IMR-90 (cell line): ENCODE measurements at regions not wholly inside any gene's neighbourhood (a gene's known extent, or its start where the extent isn't known, plus 50 kb on each side); places are given as distances from the start of the nearest gene placed in this dataset.

ENCODE experiments used
- ATAC-seq: fragments of 200-7000 bp; cut with Tn5 transposase; 2 replicates; pipeline ENCODE4 v1.9.1; 2020; ENCODE audit warnings: low read depth, mild to moderate bottlenecking, moderate library complexity
- BruUV-seq: library from RNA; stranded (reverse); fragments of 400-500 nt; replicated peaks from 2 replicates; lab custom pipeline; 2021; lab: Mats Ljungman, UMichigan
- CTCF ChIA-PET: fragments of 300-600 bp; formaldehyde crosslinking; extraction: SDS; loops from one replicate; lab custom pipeline; 2021; ENCODE audit warnings: antibody characterized with exemption; lab: Yijun Ruan, JAX
- POLR2A ChIA-PET: fragments of 300-600 bp; sonication (Branson Sonifier 250); formaldehyde crosslinking; loops from one replicate; lab custom pipeline; 2022; ENCODE audit warnings: antibody characterized with exemption; ENCODE audit not compliant: unreplicated experiment; lab: Charles Lee
- DNase-seq: peaks from one replicate; pipeline ENCODE4 v3.0.0; 2013
- H2AFZ ChIP-seq: replicated peaks from 2 replicates; pipeline ENCODE3; 2013; ENCODE audit warnings: low read length, mild to moderate bottlenecking; ENCODE audit not compliant: poor library complexity
- H2AK5ac ChIP-seq: 2 replicates; pipeline ENCODE4 v1.6.1; 2013; ENCODE audit warnings: low read depth, low read length, inconsistent platforms
- H2AK9ac ChIP-seq: replicated peaks from 2 replicates; pipeline ENCODE3; 2013; ENCODE audit warnings: mild to moderate bottlenecking, low read depth, low read length, moderate library complexity; ENCODE audit not compliant: poor library complexity
- H2BK120ac ChIP-seq: 2 replicates; pipeline ENCODE4 v1.6.1; 2013; ENCODE audit warnings: low read depth, low read length, inconsistent platforms
- H2BK15ac ChIP-seq: 3 replicates; pipeline ENCODE4 v1.6.1; 2013; ENCODE audit warnings: low read depth, low read length, inconsistent platforms
- H2BK20ac ChIP-seq: 2 replicates; pipeline ENCODE4 v1.6.1; 2013; ENCODE audit warnings: low read depth, mild to moderate bottlenecking, inconsistent platforms, low read length, moderate library complexity
- H2BK5ac ChIP-seq: 2 replicates; pipeline ENCODE4 v1.6.1; 2013; ENCODE audit warnings: mild to moderate bottlenecking, low read depth, low read length, inconsistent platforms; ENCODE audit not compliant: poor library complexity, severe bottlenecking
- H3K14ac ChIP-seq: replicated peaks from 2 replicates; pipeline ENCODE4 v1.6.1; 2013; ENCODE audit warnings: low read depth, low read length, inconsistent platforms
- H3K18ac ChIP-seq: 2 replicates; pipeline ENCODE4 v1.6.1; 2013; ENCODE audit warnings: low read depth, low read length, control low read depth
- H3K23ac ChIP-seq: 2 replicates; pipeline ENCODE4 v1.6.1; 2013; ENCODE audit warnings: low read depth, low read length, inconsistent platforms
- H3K27ac ChIP-seq: 2 replicates; pipeline ENCODE4 v1.5.1; 2013; ENCODE audit warnings: mild to moderate bottlenecking, control low read depth, low read length; ENCODE audit not compliant: insufficient read depth
- H3K27me3 ChIP-seq: 2 replicates; pipeline ENCODE4 v1.6.1; 2013; ENCODE audit warnings: low read length; ENCODE audit not compliant: control insufficient read depth, insufficient read depth
- H3K36me3 ChIP-seq: 2 replicates; pipeline ENCODE4 v1.6.1; 2013; ENCODE audit warnings: low read length, mixed read lengths; ENCODE audit not compliant: control insufficient read depth, insufficient read depth
- H3K4ac ChIP-seq: 2 replicates; pipeline ENCODE4 v1.6.1; 2013; ENCODE audit warnings: low read depth, low read length, inconsistent platforms
- H3K4me1 ChIP-seq: 2 replicates; pipeline ENCODE4 v1.6.1; 2013; ENCODE audit warnings: low read length, mixed read lengths; ENCODE audit not compliant: control insufficient read depth, insufficient read depth
- H3K4me2 ChIP-seq: 2 replicates; pipeline ENCODE4 v1.6.1; 2013; ENCODE audit warnings: low read depth, mild to moderate bottlenecking, control low read depth, low read length, moderate library complexity
- H3K4me3 ChIP-seq: 2 replicates; pipeline ENCODE4 v1.5.1; 2013; ENCODE audit warnings: low read depth, mild to moderate bottlenecking, control low read depth, low read length, moderate library complexity; ENCODE audit not compliant: insufficient read depth
- H3K56ac ChIP-seq: 2 replicates; pipeline ENCODE4 v1.6.1; 2013; ENCODE audit warnings: low read length, inconsistent platforms; ENCODE audit not compliant: insufficient read depth; ENCODE audit errors: extremely low read depth
- H3K79me1 ChIP-seq, 2 experiments: 2 replicates each; pipeline ENCODE4 v1.6.1; 2013; ENCODE audit warnings: low read length in 2 of 2, inconsistent platforms in 1 of 2, low read depth in 1 of 2
- H3K9ac ChIP-seq: 2 replicates; pipeline ENCODE4 v1.6.1; 2013; ENCODE audit warnings: low read depth, low read length, control low read depth
- H3K9me1 ChIP-seq: 2 replicates; pipeline ENCODE4 v1.6.1; 2013; ENCODE audit warnings: low read length, inconsistent platforms; ENCODE audit not compliant: insufficient read depth
- H3K9me3 ChIP-seq: 2 replicates; pipeline ENCODE4 v1.6.1; 2013; ENCODE audit warnings: low read length; ENCODE audit not compliant: control insufficient read depth, insufficient read depth
- H4K20me1 ChIP-seq: 2 replicates; pipeline ENCODE4 v1.6.1; 2013; ENCODE audit warnings: low read length, inconsistent platforms; ENCODE audit not compliant: insufficient read depth
- H4K5ac ChIP-seq: 2 replicates; pipeline ENCODE4 v1.6.1; 2013; ENCODE audit warnings: mild to moderate bottlenecking, low read depth, low read length, control low read depth
- H4K8ac ChIP-seq, 2 experiments: 2 replicates each; pipeline ENCODE4 v1.6.1; 2013; ENCODE audit warnings: low read depth in 2 of 2, low read length in 2 of 2, control low read depth in 1 of 2, inconsistent platforms in 1 of 2
- H4K91ac ChIP-seq: 2 replicates; pipeline ENCODE4 v1.6.1; 2013; ENCODE audit warnings: low read depth, low read length, inconsistent platforms; ENCODE audit not compliant: insufficient read depth
- MAFK ChIP-seq: IDR thresholded peaks from 2 replicates; pipeline ENCODE4 v1.6.1; 2012; ENCODE audit warnings: low read depth, low read length, improper control_type of control experiment
- WGBS, 2 experiments: methylation state at CpG; one replicate each; pipeline versions ENCODE4 v1.1.5 to v1.1.7; 2013; ENCODE audit warnings: missing lambda C conversion rate in 2 of 2; ENCODE audit not compliant: insufficient read length in 1 of 2; ENCODE audit errors: extremely low coverage in 2 of 2; 5-methylcytosine and 5-hydroxymethylcytosine counted together
- dilution Hi-C: fragments of 300-500 bp; cut with HindIII; formaldehyde crosslinking; loops from one replicate; pipeline ENCODE4 v1.14.3; 2018; ENCODE audit warnings: low sequenced_read_pairs; ENCODE audit not compliant: unreplicated experiment
- in situ Hi-C: fragments of 300-500 bp; cut with MboI; formaldehyde crosslinking; loops from 3 replicates; pipeline ENCODE4 v1.14.3; 2019; ENCODE audit warnings: low sequenced_read_pairs, inconsistent platforms, mixed read lengths
- intact Hi-C: fragments of 100-400 bp; cut with micrococcal nuclease; formaldehyde crosslinking; loops from 2 replicates; pipeline ENCODE4 v1.10.0; 2022
- TF ChIP-seq, protein P1 (sequence below): fragments of 150-350 bp; IDR thresholded peaks from 2 replicates; pipeline ENCODE4 v1.6.1; 2016; ENCODE audit warnings: low read depth, mild to moderate bottlenecking, low read length, moderate library complexity, borderline replicate concordance

DNA sequence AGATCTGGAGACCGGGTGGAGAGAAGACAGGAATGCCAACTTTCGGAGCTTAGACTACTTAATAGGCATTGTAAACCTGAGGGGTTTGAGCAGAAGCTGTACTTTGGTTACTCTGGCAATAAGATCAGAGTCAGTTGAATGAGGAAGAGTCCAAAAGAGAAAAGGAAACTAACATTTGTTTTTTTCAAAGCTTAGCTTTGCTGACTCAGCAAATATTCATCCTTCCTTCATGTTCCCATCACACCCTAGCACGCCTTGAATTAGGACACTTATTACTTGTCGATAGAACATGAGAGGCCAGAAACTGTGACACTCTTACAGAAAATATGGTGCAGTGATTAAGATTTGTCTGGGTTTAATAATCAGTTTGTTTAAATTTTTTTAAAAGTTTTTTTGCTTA lies 266.9 kb upstream of the ATP2B1 start:
- no peak overlapping the region for H3K18ac ChIP-seq
- H3K9me1 ChIP-seq = peaks cover 2% of the 10 kb centered on the region; the same call in 1 of the 2 replicates
- H4K8ac ChIP-seq = no peak overlapping the region
- no peak overlapping the region for H3K23ac ChIP-seq
- H3K4me2 ChIP-seq = no peak overlapping the region
- H2BK20ac ChIP-seq = no peak overlapping the region
- in situ Hi-C loops = no loop called here
- no peak overlapping the region for H2AFZ ChIP-seq
- intact Hi-C loops = no loop called here
- H3K27me3 ChIP-seq = no peaks in the 10 kb centered on the region
- no peak overlapping the region for H3K14ac ChIP-seq
- POLR2A ChIA-PET = no interaction called here
- no peak overlapping the region for H3K27ac ChIP-seq
- no peak overlapping the region for H2BK120ac ChIP-seq
- dilution Hi-C loops = no loop called here
- H2BK15ac ChIP-seq = no peak overlapping the region
- WGBS, 2 experiments = no CpG with 5 or more reads among the region's 4 CpGs
- BruUV-seq = no TSS peak
- H3K36me3 ChIP-seq = no peaks in the 10 kb centered on the region
- no peak for ATAC-seq
- no peak overlapping the region for H2AK9ac ChIP-seq
- TF ChIP-seq MAFK = peak; percentile 100
- TF ChIP-seq, protein P1, sequence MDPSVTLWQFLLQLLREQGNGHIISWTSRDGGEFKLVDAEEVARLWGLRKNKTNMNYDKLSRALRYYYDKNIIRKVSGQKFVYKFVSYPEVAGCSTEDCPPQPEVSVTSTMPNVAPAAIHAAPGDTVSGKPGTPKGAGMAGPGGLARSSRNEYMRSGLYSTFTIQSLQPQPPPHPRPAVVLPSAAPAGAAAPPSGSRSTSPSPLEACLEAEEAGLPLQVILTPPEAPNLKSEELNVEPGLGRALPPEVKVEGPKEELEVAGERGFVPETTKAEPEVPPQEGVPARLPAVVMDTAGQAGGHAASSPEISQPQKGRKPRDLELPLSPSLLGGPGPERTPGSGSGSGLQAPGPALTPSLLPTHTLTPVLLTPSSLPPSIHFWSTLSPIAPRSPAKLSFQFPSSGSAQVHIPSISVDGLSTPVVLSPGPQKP = no peak
- no peaks in the 10 kb centered on the region for H3K9me3 ChIP-seq
- no peak overlapping the region for H3K56ac ChIP-seq
- no peak overlapping the region for H4K5ac ChIP-seq
- no peak overlapping the region for H2AK5ac ChIP-seq
- no peaks in the 10 kb centered on the region for H4K20me1 ChIP-seq
- H4K91ac ChIP-seq = no peak overlapping the region
- no peak overlapping the region for H3K4ac ChIP-seq
- H3K79me1 ChIP-seq = no peaks in the 10 kb centered on the region
- H2BK5ac ChIP-seq = no peak overlapping the region
- no peak for DNase-seq
- peaks cover 6% of the 10 kb centered on the region for H3K4me1 ChIP-seq
- CTCF ChIA-PET = no interaction called here
- no peak overlapping the region for H3K4me3 ChIP-seq
- no peak overlapping the region for H3K9ac ChIP-seq
